ENCODE measurements at regions not wholly inside any gene's neighbourhood (a gene's known extent, or its start where the extent isn't known, plus 50 kb on each side); places are given as distances from the start of the nearest gene placed in this dataset.

GRCh38 chr11:70504246-70505020 is 106.1 kb downstream of the CTTN start:
- TF ChIP-seq TEAD2 (tag; IDR thresholded peaks at IDR 0.05): no peak
- TF ChIP-seq NR3C1 (CRISPR knock-in tag; IDR thresholded peaks at IDR 0.05): no peak
- no peak for TF ChIP-seq POLR2A (conservative IDR thresholded peaks at IDR 0.05)
- TF ChIP-seq HDGF (IDR thresholded peaks at IDR 0.05): no peak
- TF ChIP-seq CTCF (IDR thresholded peaks at IDR 0.05 in 2 of 3, conservative IDR thresholded peaks at IDR 0.05 in 1 of 3; ENCODE audit: insufficient read depth in 2 of 3, low read depth in 1 of 3, low read length in 3 of 3): no peak
- TF ChIP-seq ZNF407 (IDR thresholded peaks at IDR 0.05; ENCODE audit: low read depth): no peak

Data from K562 (cell line).